Esophagus muscularis mucosa (tissue), 4 donors: ENCODE measurements at regions not wholly inside any gene's neighbourhood (a gene's known extent, or its start where the extent isn't known, plus 50 kb on each side); places are given as distances from the start of the nearest gene placed in this dataset.

Source experiments
- DNase-seq: peaks from one replicate; pipeline ENCODE4 v3.0.0-alpha.2; 2017; ENCODE audit errors: extremely low spot score
- H3K27ac ChIP-seq, 4 donors: fragments of 200-600 bp; sonication (generic); replicated peaks in 1 of 4; 1 replicate in 3 of 4; 2 replicates in 1 of 4; pipeline ENCODE4 v1.5.1; 2016 to 2019; ENCODE audit warnings: mild to moderate bottlenecking in 1 of 4
- H3K27me3 ChIP-seq, 4 donors: fragments of 200-600 bp; sonication (generic); one replicate each; pipeline versions ENCODE4 v1.5.1 to v1.6.0; 2016 to 2019
- H3K36me3 ChIP-seq, 4 donors: fragments of 200-600 bp; sonication (generic); one replicate each; pipeline ENCODE4 v1.5.1; 2016 to 2019
- H3K4me1 ChIP-seq, 4 donors: fragments of 200-600 bp; sonication (generic); one replicate each; pipeline ENCODE4 v1.5.1; 2016 to 2019
- H3K4me3 ChIP-seq, 4 donors: fragments of 200-600 bp; sonication (generic); 1 replicate in 2 of 4; 2 replicates in 2 of 4; pipeline ENCODE4 v1.5.1; 2016 to 2019; ENCODE audit warnings: mild to moderate bottlenecking in 4 of 4, moderate library complexity in 1 of 4
- H3K9me3 ChIP-seq, 4 donors: fragments of 200-600 bp; sonication (generic); 1 replicate in 3 of 4; 2 replicates in 1 of 4; pipeline ENCODE4 v1.5.1; 2016 to 2019
- EP300 ChIP-seq: sonication (generic); formaldehyde crosslinking; IDR thresholded peaks from one replicate; pipeline ENCODE4 v1.6.1; 2017; ENCODE audit warnings: antibody characterized with exemption
- POLR2A ChIP-seq: fragments of 450-650 bp; IDR thresholded peaks from one replicate; pipeline ENCODE4 v1.6.1; 2017; ENCODE audit warnings: antibody characterized with exemption, moderate library complexity, mild to moderate bottlenecking, low read depth
- POLR2AphosphoS5 ChIP-seq, 2 donors: sonication (generic); formaldehyde crosslinking; IDR thresholded peaks; one replicate each; pipeline ENCODE4 v1.6.1; 2017; ENCODE audit warnings: antibody characterized with exemption in 2 of 2
- WGBS: methylation state at CpG from one replicate; pipeline ENCODE4 v1.1.5; 2018; 5-methylcytosine and 5-hydroxymethylcytosine counted together
- intact Hi-C: fragments of 100-400 bp; cut with DNase I; formaldehyde crosslinking; loops from one replicate; pipeline ENCODE4 v1.15.1; 2023
- TF ChIP-seq, protein P1 (sequence below), 3 experiments: fragments of 200-600 bp in 2 of 3; fragments of 450-650 bp in 1 of 3; sonication (generic) in 2 of 3; IDR thresholded peaks; one replicate each; pipeline ENCODE4 v1.5.1; 2017 to 2019; ENCODE audit warnings: antibody characterized with exemption in 3 of 3, mild to moderate bottlenecking in 2 of 3, moderate library complexity in 1 of 3

DNA sequence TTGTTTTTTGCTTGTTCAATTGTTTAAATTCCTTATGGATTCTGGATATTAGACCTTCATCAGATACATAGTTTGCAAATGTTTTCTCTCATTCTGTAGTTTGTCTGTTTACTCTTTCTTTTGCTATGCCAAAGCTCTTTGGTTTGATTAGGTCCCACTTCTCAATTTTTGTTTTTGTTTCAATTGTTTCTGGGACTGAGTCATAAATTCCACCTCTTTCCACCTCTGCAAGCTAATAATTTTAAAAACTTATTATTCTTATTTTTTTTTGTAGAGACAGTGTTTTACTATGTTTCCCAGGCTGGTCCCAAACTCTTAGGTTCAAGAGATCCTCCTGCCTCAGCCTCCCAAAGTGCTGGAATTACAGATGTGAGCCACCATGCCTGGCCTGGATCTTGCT, 226.8 kb upstream of the GPRIN3 start:
- no peak overlapping the region for H3K27ac ChIP-seq
- no peaks in the 10 kb centered on the region for H3K9me3 ChIP-seq
- H3K4me1 ChIP-seq, result no peaks in the 10 kb centered on the region
- H3K4me3 ChIP-seq, result no peak overlapping the region
- TF ChIP-seq POLR2AphosphoS5 (IDR thresholded peaks at IDR 0.05) (no peak), POLR2A (no peak), EP300 (no peak)
- TF ChIP-seq, protein P1, sequence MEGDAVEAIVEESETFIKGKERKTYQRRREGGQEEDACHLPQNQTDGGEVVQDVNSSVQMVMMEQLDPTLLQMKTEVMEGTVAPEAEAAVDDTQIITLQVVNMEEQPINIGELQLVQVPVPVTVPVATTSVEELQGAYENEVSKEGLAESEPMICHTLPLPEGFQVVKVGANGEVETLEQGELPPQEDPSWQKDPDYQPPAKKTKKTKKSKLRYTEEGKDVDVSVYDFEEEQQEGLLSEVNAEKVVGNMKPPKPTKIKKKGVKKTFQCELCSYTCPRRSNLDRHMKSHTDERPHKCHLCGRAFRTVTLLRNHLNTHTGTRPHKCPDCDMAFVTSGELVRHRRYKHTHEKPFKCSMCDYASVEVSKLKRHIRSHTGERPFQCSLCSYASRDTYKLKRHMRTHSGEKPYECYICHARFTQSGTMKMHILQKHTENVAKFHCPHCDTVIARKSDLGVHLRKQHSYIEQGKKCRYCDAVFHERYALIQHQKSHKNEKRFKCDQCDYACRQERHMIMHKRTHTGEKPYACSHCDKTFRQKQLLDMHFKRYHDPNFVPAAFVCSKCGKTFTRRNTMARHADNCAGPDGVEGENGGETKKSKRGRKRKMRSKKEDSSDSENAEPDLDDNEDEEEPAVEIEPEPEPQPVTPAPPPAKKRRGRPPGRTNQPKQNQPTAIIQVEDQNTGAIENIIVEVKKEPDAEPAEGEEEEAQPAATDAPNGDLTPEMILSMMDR (IDR thresholded peaks at IDR 0.05), result no peak
- H3K36me3 ChIP-seq, result no peaks in the 10 kb centered on the region
- no peaks in the 10 kb centered on the region for H3K27me3 ChIP-seq
- DNase-seq, result no peak
- intact Hi-C loops, result no loop called here

DNA sequence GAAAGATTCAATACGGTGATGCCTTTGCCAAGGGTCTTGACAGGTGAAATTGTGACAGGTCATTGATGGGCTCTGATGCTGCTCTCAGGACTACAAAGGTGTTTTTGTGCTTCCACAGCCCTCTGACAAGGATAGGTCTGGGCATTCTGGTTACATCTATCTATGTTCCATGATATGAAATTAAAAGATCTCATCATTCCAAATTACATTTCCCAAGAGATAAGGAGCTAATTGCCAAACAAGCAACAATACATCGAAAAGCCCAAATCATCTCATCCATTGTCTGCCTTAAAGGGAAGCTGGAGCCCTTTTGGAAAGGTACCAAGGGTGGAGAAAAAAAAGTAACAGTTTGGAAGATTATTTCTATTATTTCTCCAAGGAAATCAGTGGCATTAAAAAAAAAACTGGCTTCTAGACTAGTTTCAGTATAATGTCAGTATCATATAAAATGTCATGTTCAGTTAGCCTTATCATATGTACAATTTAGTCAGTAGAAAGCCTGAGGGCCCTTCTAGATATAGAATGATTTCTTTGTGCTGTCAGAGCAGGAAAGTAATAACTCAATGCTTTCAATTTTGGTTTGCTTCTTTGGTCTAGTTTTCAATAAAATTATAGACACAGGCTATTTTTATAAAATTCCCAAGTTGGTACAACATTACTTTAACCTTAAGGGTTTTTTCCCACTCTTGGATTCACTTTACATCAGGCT, 224.5 kb upstream of the GPRIN3 start:
- intact Hi-C loops, result no loop called here

GRCh38 chr4:89528526-89529133, 221.0 kb upstream of the GPRIN3 start:
- H3K4me3 ChIP-seq, result no peak overlapping the region
- no peak overlapping the region for H3K27ac ChIP-seq
- DNase-seq, result no peak
- TF ChIP-seq EP300 (no peak), POLR2AphosphoS5 (IDR thresholded peaks at IDR 0.05) (no peak), POLR2A (no peak)
- TF ChIP-seq, protein P1 (IDR thresholded peaks at IDR 0.05), result no peak
- H3K4me1 ChIP-seq, result no peaks in the 10 kb centered on the region
- no peaks in the 10 kb centered on the region for H3K27me3 ChIP-seq
- H3K9me3 ChIP-seq, result peaks cover 0 to 7% (median 0%) of the 10 kb centered on the region in 4 donors
- intact Hi-C loops, result no loop called here
- H3K36me3 ChIP-seq, result no peaks in the 10 kb centered on the region
- WGBS, result 67% methylated on average over 4 of the region's 4 CpGs

More for the DNA sequence above, 224.5 kb upstream of the GPRIN3 start:
- Histone ChIP-seq H3K27ac (no peak overlapping the region), H3K9me3 (peaks cover 0 to 4% (median 0%) of the 10 kb centered on the region in 4 donors), H3K4me1 (no peaks in the 10 kb centered on the region), H3K4me3 (no peak overlapping the region), H3K36me3 (no peaks in the 10 kb centered on the region), H3K27me3 (no peaks in the 10 kb centered on the region)
- DNase-seq, result no peak
- WGBS, result 79% methylated on average over 2 of the region's 2 CpGs
- TF ChIP-seq, protein P1 (IDR thresholded peaks at IDR 0.05), result no peak

DNA sequence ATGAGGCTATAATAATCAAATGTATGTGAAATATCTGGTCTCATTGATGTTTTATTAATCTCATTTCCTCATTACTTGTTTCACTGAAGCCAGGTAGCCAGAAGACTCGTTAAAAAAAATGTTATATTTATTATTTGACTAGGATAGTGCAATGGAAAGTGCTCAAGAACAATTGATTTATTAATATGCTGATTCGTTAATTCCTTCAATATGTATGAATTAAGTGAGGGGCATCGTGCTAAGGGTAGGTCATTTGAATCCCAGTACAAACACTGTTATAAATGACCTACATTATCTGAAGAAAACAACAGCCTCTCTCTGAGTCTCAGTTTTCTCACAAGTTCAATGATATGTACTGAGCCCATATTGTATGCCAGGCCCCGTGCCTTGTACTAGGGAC, 214.2 kb upstream of the GPRIN3 start:
- Histone ChIP-seq H3K9me3 (peaks cover 0 to under 1% (median 0%) of the 10 kb centered on the region in 4 donors), H3K27ac (no peak overlapping the region), H3K27me3 (peaks cover 0 to 4% (median 0%) of the 10 kb centered on the region in 4 donors), H3K36me3 (no peaks in the 10 kb centered on the region), H3K4me1 (no peaks in the 10 kb centered on the region), H3K4me3 (no peak overlapping the region)
- TF ChIP-seq, protein P1 (IDR thresholded peaks at IDR 0.05), result no peak
- TF ChIP-seq EP300 (no peak), POLR2A (no peak), POLR2AphosphoS5 (IDR thresholded peaks at IDR 0.05) (no peak)
- no peak for DNase-seq
- intact Hi-C loops, result no loop called here
- 83% methylated on average over 4 of the region's 4 CpGs for WGBS
